Transverse colon (tissue), 4 donors: ENCODE measurements at regions not wholly inside any gene's neighbourhood (a gene's known extent, or its start where the extent isn't known, plus 50 kb on each side); places are given as distances from the start of the nearest gene placed in this dataset.

Experiments used
- EP300 ChIP-seq: sonication (generic); formaldehyde crosslinking; IDR thresholded peaks from one replicate; pipeline ENCODE4 v1.6.1; 2017; ENCODE audit warnings: antibody characterized with exemption, low read depth
- POLR2A ChIP-seq: fragments of 450-650 bp; IDR thresholded peaks from one replicate; pipeline ENCODE4 v1.6.1; 2016; ENCODE audit warnings: antibody characterized with exemption, mild to moderate bottlenecking, moderate library complexity
- POLR2AphosphoS5 ChIP-seq, 3 donors: sonication (generic); formaldehyde crosslinking; IDR thresholded peaks; one replicate each; pipeline ENCODE4 v1.6.1; 2016; ENCODE audit warnings: antibody characterized with exemption in 3 of 3
- TF ChIP-seq, protein P1 (sequence below), 5 experiments: fragments of 200-600 bp in 3 of 5; fragments of 450-650 bp in 2 of 5; sonication (generic) in 3 of 5; IDR thresholded peaks; 1 replicate in 2 of 5; 2 replicates in 3 of 5; pipeline ENCODE4 v1.5.1; 2016 to 2017; ENCODE audit warnings: antibody characterized with exemption in 5 of 5, inconsistent platforms in 3 of 5, mild to moderate bottlenecking in 2 of 5, moderate library complexity in 1 of 5

DNA sequence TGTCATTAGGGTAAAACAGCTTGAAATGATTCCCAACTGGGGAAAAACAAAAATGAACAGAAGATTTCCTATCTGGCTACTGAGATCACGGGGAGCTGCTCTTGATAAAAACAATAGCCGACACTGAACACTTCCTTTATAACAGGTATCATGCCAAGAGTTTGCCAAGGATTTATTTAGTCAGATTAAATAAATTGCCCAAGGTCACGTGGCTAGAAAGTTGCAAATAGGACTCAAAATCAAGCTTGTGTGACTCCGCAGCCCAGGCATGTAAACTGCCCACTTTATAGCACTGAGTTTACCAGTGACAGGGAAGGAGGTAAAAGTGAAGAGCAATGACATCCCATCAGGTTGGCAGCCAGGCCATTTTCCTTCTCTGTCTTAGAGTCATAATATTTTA, 120.7 kb upstream of the ZNF618 start:
- no peak for TF ChIP-seq POLR2AphosphoS5 (IDR thresholded peaks at IDR 0.05)
- TF ChIP-seq POLR2A, result no peak
- TF ChIP-seq, protein P1, sequence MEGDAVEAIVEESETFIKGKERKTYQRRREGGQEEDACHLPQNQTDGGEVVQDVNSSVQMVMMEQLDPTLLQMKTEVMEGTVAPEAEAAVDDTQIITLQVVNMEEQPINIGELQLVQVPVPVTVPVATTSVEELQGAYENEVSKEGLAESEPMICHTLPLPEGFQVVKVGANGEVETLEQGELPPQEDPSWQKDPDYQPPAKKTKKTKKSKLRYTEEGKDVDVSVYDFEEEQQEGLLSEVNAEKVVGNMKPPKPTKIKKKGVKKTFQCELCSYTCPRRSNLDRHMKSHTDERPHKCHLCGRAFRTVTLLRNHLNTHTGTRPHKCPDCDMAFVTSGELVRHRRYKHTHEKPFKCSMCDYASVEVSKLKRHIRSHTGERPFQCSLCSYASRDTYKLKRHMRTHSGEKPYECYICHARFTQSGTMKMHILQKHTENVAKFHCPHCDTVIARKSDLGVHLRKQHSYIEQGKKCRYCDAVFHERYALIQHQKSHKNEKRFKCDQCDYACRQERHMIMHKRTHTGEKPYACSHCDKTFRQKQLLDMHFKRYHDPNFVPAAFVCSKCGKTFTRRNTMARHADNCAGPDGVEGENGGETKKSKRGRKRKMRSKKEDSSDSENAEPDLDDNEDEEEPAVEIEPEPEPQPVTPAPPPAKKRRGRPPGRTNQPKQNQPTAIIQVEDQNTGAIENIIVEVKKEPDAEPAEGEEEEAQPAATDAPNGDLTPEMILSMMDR (IDR thresholded peaks at IDR 0.05), result no peak
- TF ChIP-seq EP300, result no peak
